Inflammatory macrophage treated with lipopolysaccharide for 1 hour (primary cell): ENCODE measurements at regions not wholly inside any gene's neighbourhood (a gene's known extent, or its start where the extent isn't known, plus 50 kb on each side); places are given as distances from the start of the nearest gene placed in this dataset.

Experiments used
- DNase-seq, 2 donors: peaks; one replicate each; pipeline ENCODE4 v3.0.0-alpha.2; 2020 to 2022

DNA sequence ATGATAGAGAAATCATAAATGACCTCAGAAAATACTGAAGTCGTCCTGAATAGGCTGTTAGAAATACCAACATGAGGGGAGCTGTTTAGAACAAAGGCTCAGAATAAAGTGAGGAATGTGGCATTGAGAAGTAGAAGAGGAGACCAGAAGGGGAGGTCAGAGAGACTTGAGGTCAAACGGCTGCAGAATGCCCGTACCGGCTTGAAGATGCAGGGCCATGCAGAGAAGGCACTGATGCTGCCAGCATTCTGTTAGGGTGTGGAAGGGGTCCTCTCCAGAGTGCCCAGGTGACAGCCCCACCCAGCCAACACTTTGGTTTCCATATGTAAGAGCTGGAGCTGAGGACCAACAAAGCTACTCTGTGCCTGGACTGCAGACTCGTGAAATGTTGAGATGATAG, 570.9 kb downstream of the CDH26 start:
- no peak for DNase-seq

DNA sequence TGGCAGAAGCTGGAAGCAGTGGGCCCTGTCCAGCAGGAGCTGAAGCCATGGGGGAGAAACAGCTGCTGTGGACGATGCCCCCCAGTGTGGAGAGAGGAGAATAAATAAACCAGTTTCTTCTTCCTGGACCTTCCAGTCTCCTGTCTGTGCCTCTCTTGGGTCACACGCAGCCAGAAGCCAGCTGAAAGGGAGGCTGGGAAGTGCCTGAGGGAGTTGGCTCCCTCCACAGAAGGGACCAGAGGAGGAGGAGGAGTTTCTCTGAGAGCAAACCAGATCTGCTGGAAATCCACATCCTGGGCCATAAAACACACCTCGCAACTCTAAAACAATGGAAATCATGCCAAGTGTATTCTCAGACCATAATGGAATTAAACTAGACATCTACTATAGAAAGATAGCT, 577.0 kb downstream of the CDH26 start:
- DNase-seq = no peak

DNA sequence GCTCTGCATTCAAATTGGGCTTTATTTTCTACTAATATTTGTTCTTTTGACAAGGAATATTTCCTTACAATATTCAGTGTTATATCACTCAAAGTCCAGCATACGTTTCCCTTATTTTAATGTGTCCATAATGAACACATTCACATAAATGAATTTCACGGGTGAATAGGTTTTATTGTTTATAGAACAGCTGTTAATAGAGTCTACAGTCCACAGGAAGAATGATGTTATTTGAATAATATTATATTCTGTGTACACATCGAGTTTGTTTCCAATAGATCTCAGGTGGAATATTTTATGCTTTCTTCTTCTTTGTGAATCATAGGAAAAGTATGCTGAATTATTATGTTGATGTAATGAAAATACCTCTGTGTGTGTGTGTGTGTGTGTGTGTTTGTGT, 582.4 kb downstream of the CDH26 start:
- no peak for DNase-seq

DNA sequence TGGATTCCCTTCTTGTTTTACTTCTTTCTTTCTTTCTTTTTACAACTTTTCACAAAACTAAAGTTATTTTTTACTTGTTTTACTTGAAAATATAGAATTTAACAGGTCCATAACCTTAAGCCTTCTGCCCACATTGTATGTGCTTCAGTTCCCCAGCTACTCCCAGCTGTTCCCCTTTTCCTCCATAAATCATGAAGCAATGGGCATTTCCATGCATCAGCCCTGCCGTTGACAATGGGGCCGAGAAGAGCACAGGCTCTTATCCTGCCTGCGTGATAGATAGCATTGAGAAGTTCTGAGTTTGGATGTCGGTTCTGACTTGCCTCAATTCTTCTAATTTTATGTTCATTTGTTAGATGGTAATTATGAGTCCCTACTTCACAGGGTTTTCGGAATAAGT, 583.8 kb downstream of the CDH26 start:
- DNase-seq = no peak

DNA sequence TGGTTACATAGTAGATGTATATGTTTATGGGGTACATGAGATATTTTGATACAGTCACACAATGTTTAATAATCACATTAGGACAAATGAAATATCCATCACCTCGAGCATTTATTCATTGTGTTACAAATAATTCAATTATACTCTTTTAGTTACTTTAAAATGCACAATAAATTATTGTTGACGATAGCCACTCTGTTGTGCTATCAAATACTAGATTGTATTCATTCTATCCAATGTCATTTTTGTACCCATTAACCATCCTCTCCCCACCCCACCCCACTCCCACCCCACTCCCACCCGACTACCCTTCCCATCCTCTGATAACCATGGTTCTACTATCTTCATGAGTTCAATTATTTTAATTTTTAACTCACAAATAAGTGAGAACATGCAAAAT, 585.4 kb downstream of the CDH26 start:
- DNase-seq = no peak

DNA sequence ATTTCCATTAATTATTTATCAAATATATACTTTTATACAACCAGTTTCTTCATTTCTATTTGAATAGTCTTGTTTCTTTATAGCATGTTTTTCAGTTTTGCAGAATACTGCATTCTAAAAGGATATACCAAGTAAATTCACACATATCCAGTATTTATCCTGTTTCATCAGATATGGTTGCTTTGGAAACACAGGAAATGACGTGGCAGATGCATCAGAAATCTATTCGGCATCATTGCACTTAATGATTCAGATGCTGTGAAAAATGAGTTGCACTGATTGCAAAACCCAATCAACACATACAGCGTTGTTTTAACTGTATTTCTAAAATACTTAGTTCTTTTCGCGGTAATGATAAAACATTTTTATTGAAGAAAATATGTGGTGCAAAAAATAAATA, 594.9 kb downstream of the CDH26 start:
- DNase-seq = no peak

DNA sequence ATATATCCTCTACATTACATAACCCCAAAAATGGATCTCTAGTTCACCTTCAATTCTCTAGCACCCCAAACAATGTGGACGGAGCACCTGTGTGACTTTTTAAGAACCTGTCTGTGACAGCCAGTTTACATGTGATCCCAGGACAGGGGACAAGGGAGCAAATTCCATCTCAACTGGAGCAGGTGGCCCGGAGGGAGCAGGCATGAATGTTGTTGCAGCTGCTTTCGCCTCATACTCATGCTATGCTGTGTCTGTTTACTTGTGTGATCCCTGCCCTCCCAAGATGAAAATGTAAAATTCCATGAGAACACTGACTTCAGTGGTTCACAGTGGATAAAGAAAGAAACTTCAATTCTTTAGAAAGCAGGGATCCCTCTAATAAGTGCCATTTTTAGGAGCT, 600.3 kb downstream of the CDH26 start:
- no peak for DNase-seq

DNA sequence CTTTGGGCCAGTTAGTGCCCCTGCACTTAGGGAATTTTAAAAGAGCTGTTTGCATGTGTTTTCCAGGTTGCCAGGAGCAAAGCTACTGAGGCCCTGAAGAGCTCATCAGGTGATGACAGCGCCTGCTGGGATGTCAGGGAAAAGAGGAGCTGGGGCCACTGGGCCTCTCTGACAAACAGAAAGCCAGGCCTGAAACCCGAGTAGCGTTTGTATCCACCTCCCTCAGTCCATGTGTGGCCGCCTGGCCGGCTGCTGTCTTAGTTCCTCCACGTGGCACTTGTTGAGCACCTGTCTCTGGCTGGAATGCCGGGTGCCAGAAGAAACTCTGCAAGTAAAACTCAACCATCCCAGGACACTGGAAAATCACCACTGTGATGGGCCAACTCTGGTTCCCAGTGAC, 601.2 kb downstream of the CDH26 start:
- no peak for DNase-seq

DNA sequence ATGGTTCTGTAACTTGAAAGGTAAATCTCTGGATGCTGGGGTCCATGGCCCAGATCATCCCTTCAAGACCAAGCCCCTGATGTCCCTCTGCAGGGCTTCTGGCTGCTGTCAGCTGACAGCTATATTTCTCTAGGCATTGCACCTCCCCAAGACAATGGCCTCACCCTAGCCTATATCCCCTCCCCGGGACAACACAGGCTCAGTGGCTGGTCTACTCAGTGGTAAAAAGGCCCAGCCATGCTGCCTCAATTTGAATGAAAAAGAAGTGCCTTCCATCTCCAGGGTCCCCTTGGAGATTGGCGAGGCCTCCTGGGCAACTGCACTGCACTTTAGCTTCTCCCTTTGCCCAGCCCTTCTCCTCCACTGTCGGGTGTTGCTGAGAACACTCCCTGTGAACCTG, 602.8 kb downstream of the CDH26 start:
- no peak for DNase-seq

DNA sequence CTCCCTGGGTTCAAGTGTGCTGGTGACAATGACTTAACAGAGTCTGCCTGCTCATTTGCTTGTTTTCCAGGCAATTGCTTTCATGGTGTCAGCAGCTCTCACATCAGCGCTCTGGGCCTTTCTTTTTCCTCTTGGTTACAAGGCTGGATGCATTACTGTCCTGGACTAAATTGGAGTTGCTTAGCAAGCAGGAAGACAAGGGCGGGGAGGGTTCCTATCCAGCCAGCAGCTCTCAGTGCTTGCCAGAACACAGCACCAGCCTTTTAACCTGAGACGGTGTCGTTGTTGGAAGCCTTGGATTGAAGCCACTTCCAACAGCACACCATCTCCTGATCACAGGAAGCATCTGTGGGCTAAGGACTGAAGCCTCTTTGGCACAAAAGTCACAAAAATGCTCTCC, 606.9 kb downstream of the CDH26 start:
- no peak for DNase-seq

DNA sequence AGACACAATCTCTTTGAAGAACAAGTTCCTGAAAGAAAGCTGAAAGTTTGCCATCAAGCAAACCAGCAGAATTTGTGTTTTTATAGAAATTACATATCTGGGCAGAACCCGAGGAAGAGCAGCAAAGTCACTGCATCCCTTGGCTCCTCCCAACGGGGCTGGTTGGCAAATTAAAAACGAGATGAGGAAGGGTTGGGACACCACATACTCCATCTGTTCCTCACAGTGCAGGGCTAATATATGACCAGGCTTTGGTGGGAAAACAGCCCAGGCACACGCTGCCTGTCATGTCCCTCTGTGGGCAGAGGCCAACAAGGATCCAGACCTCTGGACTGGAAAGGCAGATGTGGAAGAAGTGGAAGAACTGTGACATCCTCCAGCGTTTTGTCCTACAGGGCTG, 607.3 kb downstream of the CDH26 start:
- no peak for DNase-seq

DNA sequence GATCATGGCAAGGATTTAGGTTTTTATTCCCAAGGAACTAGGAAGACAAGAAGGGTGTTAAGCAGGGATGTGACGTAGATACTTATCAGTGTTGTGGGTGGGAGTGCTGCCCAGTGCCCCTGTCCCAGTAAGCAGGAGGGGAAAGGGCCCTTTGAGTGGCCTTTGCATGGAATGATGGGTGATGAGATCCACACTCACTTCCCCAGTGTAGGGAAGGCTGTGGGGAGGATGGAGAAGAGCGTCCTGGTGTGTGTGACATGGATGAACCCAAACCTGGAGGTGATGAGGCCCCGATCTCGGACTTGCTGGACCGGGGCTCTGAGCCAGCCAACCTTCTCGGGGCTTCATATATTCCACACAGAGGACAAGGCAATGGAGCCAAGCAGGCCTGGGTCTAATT, 610.9 kb downstream of the CDH26 start:
- no peak for DNase-seq

DNA sequence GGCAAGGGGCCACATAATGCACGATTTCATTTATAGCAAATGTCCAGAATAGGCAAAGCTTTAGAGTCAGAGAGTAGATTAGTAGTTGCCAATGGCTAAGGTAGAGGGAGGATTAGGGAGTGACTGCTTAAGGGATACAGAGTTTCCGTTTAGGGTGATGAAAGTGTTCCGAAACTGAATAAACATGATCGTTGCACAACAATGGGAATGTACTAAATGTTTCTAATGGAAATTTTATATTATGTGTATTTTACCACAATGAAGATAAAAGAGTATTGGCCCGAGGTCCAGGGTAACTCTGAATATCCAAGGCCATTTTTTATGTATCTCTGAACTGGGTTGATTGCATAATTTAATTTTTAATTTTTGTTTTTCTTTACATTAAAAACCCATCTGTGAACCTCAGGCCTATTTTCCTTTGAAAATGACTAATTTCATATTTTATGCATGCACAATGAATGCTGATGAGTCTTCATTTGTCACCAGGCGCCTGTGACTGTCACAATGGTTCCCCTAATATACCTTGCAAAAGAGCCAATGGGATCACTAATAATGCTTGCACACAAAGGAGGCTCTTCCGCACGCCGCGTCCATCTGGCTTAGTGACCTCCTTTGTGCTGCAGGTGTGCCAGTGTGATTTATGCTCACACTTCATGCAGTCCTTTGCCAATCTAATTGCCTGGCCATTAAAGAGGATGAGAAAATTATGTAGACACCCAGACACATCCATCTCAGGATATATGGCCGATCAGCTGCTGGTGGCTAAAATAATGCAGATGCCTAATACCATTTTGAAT, 612.5 kb downstream of the CDH26 start:
- DNase-seq = no peak

DNA sequence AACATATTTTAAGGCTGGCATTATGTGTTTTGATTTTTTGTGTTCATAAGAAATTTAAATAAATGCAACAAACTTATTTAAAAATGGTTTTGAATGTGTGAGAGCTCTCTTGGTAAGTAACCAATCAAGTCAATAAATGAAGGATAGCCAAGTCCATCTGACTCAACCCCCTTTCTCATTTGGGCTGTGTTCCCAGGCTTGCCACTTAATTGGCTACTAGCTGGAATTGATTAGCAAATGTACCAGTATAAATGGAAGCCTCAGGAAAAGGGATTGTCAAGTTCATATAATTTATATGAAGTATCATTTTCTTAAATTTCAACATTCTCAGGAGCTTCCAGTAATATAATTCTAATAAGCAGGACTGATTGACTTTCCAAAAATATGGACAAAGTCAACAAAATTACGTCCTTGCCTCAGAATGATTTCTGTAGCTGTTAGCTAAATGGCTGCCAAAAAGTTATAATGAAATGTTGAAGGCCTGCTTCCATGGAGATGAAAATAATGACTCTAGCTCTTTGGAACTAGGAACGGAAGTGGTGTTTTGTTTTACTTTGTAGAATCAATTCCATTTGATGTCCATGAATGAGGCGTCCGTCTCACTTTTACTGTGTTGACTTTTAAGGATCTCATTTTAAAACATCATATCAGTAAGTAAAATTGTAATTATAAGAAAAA, 614.9 kb downstream of the CDH26 start:
- DNase-seq = no peak

DNA sequence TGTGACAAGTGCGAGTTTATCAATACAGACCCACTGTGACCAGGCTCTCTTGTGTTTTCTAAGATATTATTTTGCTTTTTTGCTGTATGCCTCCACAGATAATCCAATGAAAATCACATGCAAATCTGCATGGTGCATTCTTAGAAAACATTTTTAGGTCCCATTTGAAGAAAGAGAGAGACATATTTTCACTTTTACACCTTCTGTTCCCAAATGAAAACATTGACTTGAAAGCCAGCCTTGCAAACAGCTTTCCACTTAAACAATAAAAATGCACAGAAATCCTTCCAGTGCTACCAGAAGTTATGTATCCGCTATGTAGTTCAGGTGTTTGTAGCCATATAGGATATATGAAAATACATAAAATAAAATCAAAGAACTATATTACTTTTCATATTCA, 618.0 kb downstream of the CDH26 start:
- no peak for DNase-seq

DNA sequence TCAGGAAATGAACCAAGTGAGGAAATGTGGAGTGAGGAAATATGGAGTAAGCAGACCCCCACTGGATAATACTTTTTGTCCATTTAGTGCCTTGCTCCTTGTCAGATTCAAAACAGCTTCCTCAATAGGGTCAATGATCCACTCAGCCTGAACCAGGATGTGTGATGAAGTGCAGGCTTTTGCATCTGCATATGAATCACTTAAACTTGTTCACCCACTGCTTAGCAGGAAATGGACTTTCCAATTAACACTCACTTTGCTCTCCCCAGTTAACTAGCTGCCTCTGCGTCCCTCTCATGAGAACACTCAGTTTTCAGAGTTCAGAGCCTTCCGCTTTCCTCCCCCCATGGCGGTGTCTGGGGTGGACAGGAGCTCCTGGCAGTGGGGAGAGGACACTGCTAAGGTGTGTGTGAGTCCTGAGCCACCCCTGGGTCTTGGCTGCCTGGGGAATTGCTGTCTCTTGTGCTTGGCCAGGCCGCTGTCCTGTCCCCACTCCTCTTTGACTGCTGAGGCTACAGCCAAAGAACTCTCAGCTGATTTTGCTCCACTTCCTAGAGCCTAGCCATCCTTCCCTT, 621.8 kb downstream of the CDH26 start:
- DNase-seq = no peak

DNA sequence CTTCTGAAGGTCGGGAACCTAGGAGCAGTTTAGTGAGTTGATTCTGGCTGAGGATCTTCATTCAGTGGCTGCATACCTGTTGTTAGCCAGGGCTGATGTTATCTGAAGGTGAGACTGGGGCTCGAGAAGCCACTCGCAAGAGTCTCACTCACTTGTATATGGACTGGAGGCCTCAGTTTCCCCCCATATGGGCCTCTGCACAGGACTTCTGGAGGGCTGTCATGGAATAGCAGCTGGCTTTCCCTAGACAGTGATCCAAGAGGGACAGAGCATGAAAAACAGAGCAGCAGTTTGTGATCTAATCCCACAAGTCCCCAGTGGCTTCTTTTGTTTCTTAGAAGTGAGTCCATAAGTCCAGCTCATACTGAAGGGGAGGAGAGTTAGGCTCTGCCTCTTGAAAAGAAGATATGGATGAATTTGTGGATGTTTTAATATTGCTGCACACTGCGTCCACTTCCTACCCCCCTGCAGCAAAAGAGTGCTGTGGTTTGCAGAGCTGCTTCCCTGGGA, 623.4 kb downstream of the CDH26 start:
- DNase-seq = no peak

DNA sequence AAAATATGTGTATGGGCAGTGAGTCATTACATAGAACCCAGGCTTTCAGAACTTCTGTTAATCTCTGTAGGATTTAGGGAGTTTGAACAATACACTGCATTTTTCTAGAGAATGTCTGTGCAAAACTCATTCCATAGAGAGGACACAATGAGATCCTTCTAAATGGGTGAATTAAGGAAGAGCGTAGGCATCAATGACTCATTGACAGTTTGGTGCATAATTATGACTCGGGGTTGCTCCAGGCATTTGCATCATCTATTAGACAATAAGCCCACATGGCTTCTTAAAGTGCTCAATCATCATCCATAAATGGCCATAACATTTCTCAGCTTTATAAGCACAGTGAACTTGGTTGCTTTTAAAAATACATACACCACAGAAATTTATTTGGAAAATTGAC, 625.5 kb downstream of the CDH26 start:
- DNase-seq = peak; percentile 1 to 9

DNA sequence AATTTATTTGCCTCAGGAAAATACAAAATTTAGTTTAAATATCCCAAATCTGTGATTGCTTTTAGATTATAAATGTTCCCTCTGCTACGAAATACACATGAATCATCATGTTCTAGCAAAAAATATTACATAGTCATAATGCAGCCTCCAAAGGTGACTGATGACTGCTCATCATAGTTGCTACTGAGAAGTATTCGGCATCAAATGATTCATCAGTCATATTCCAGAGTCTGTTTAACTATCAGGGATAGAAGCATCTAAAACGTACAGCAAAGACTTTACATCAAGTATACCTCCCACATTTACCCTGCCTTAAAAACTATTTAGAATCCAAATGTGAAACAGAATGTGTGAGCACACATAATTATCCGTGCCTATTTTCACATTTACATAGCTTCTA, 626.0 kb downstream of the CDH26 start:
- DNase-seq = no peak

DNA sequence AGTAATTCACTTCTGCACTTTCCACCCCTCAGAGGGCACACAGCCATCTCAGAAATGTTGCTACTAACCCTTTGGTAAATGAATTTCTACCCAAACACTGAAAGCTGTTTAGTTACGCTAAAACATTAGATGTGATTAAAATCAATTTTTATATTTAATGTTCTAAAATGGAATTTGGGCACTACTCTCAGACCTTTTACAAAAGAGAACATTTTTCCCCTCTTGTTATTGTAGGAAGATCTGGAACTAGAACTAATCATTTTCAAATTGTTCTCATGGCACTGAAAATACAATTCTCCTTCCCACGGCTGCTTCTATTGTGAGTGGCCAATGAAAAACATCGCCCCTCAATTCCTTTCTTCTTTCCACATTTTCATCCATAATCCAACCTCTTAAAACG, 627.4 kb downstream of the CDH26 start:
- no peak for DNase-seq

DNA sequence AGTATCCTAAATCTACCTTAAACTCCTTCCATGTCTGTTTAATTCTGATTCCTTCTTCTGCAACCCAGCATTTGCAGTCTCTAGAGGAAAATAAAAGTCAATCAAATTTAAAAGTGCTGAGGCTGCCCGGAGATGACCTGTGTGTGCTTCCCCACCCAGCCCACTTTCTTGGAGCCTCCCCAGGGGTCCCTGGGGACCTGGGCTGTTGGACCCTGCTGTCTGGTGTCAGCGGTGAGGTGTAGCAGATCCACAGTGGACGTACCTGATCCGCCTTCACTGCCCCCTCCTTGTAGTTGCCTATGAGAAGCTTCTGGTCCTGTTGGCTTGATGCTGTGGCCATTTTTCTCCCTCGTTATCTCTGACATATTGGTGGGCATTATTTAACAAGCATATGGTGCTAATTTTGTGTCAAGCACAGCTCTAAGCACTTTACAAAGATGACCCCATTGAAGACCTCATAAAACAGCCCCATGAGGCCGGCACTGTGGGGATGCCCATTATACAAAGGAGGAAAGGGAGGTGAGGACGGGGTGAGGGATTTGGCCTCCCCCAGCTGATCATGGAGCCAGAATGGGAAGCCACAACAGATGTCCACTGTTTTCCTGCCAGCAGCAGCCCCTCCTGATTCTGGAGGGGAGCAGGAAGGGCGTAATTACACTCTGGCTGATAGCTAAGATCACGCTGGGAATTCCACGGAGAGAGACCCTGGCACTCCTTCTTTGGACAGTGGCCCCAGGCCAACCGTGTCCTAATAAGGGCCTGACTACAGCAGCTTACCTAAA, 628.2 kb downstream of the CDH26 start:
- DNase-seq = no peak

DNA sequence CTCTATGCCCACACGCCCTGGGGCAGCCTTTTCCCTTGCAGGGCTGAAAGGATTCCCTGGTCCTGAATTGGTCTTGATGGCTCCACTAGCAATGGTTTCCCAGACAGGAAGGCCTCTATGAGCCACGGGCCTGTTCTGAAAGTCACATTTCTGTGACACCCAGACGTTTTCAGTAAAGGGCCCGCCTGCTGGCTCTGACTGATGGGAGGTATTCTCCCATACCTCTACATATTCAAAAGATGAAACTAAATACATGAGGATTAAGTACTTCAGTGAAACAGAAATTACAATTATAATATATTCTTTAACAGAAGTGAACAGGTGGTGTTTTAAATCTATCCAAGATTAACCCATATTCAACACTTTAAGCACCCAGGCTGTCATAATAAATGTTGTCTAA, 629.8 kb downstream of the CDH26 start:
- no peak for DNase-seq

DNA sequence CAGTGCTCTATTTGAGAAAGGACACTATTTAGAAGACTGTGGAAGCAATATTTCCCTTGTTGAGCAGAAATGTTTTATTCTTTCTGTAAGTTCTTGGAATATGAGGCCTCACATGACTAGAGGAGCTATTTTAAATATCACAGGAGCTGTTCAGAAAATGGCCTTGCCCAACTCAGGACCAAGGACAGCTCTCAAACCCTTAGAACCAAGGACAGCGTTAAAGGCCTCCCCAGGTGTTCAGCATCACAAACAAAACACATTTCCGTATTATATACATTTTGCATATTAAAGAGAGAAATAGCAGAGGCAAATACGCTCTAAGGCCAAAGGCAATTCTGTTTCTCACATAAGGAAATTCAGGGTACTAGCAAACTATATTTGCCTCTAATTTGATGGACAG, 631.4 kb downstream of the CDH26 start:
- no peak for DNase-seq
